ENCODE measurements at regions not wholly inside any gene's neighbourhood (a gene's known extent, or its start where the extent isn't known, plus 50 kb on each side); places are given as distances from the start of the nearest gene placed in this dataset.

DNA sequence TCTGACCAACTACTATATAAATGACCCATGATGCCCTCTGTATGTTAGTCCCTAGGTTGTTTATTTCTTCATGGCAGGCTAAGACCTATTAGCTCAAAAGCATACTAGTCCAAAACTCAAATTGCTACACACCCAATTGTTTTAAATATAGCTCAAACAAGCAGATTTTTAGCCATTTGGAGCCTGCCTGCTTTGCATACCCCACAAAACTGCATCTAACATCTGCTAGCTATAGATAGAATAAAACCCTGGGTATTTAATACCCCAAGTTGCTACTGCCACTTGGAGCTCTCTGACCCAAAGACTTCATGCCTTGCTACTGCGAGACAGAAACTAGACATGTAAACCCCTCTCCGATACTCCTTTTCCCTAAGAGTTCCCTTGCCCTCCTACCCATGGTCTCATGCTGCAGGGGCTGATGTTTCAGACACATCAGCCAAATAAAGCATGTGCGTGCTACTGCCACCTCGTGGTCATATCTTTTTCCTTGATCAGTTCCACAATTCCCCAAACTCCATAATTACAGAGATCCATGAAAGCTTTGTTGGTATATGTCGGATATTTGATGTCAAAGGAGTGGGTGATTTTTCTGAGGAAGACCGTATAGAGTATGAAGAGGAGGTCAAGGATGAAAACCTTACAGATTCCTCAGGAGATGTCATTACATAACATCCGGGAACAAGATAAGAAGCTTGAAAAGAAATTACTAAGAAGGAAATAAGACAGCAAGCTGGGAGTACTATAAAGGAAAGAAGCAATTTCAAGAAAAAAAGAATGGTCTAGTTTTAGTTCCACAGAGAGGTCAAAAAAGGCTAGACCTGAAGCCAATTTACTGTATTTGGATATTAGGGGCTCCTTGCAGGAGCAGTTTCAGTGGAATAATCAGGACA lies 386.6 kb downstream of the SH2D4B start:
- TF ChIP-seq GABPA (IDR thresholded peaks at IDR 0.05; ENCODE audit: low read depth), result no peak
- TF ChIP-seq, protein P1, sequence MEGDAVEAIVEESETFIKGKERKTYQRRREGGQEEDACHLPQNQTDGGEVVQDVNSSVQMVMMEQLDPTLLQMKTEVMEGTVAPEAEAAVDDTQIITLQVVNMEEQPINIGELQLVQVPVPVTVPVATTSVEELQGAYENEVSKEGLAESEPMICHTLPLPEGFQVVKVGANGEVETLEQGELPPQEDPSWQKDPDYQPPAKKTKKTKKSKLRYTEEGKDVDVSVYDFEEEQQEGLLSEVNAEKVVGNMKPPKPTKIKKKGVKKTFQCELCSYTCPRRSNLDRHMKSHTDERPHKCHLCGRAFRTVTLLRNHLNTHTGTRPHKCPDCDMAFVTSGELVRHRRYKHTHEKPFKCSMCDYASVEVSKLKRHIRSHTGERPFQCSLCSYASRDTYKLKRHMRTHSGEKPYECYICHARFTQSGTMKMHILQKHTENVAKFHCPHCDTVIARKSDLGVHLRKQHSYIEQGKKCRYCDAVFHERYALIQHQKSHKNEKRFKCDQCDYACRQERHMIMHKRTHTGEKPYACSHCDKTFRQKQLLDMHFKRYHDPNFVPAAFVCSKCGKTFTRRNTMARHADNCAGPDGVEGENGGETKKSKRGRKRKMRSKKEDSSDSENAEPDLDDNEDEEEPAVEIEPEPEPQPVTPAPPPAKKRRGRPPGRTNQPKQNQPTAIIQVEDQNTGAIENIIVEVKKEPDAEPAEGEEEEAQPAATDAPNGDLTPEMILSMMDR (IDR thresholded peaks at IDR 0.05; ENCODE audit: insufficient read depth, low read length), result peak; percentile 20
- Histone ChIP-seq H3K4me3 (replicated peaks; ENCODE audit: insufficient read depth, low read length) (no peak overlapping the region), H3K27ac (replicated peaks) (no peak overlapping the region), H3K27me3 (ENCODE audit: insufficient read depth, poor library complexity, severe bottlenecking) (peaks cover 2% of the 10 kb centered on the region)
- peak in 1 of 2 experiments; percentile 35 for DNase-seq (ENCODE audit: low read depth in 1 of 2, low spot score in 1 of 2)

DNA sequence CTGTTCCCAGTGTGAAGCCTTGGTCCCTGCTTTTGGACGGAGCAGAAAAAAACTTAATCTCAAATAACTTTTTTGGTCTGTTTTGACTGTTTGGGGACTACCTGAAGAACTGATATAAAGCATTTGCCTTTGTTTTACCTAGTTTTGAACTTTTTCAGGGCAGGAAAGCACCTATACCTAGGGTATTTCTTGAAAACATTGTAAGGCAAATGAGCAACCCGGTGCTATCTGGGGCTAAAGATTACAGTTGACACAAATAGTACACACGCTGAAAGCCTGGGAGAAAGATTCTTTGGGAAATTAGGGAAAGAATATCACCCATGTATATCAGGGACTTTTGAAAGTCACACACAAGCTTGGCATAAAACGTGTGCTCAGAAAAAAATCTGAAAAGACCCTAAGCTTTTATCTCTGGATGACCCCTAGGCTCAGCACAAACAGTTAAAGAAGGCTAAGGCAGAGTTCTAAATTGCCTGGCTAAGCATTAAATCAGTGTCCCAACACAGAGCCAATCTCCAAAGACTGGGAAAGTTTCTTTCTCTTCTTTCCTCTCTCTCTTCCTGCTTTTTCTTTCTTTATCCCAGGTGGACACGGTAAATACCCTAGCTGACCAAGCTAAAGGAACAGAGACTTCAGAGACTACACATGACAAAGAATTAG lies 389.8 kb downstream of the SH2D4B start:
- Histone ChIP-seq H3K27me3 (ENCODE audit: insufficient read depth, poor library complexity, severe bottlenecking) (no peaks in the 10 kb centered on the region), H3K4me3 (replicated peaks; ENCODE audit: insufficient read depth, low read length) (no peak overlapping the region), H3K27ac (replicated peaks) (no peak overlapping the region)
- DNase-seq (ENCODE audit: low read depth in 1 of 2, low spot score in 1 of 2), result no peak
- no peak for TF ChIP-seq SPI1 (IDR thresholded peaks at IDR 0.05; ENCODE audit: borderline replicate concordance, low read depth)
- TF ChIP-seq, protein P2, sequence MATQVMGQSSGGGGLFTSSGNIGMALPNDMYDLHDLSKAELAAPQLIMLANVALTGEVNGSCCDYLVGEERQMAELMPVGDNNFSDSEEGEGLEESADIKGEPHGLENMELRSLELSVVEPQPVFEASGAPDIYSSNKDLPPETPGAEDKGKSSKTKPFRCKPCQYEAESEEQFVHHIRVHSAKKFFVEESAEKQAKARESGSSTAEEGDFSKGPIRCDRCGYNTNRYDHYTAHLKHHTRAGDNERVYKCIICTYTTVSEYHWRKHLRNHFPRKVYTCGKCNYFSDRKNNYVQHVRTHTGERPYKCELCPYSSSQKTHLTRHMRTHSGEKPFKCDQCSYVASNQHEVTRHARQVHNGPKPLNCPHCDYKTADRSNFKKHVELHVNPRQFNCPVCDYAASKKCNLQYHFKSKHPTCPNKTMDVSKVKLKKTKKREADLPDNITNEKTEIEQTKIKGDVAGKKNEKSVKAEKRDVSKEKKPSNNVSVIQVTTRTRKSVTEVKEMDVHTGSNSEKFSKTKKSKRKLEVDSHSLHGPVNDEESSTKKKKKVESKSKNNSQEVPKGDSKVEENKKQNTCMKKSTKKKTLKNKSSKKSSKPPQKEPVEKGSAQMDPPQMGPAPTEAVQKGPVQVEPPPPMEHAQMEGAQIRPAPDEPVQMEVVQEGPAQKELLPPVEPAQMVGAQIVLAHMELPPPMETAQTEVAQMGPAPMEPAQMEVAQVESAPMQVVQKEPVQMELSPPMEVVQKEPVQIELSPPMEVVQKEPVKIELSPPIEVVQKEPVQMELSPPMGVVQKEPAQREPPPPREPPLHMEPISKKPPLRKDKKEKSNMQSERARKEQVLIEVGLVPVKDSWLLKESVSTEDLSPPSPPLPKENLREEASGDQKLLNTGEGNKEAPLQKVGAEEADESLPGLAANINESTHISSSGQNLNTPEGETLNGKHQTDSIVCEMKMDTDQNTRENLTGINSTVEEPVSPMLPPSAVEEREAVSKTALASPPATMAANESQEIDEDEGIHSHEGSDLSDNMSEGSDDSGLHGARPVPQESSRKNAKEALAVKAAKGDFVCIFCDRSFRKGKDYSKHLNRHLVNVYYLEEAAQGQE (IDR thresholded peaks at IDR 0.05; ENCODE audit: insufficient replicate concordance, low read depth), result no peak
- TF ChIP-seq POLR2AphosphoS5 (IDR thresholded peaks at IDR 0.05; ENCODE audit: low read depth), result no peak
- no peak for TF ChIP-seq GABPA (IDR thresholded peaks at IDR 0.05; ENCODE audit: low read depth)
- TF ChIP-seq, protein P1 (IDR thresholded peaks at IDR 0.05; ENCODE audit: insufficient read depth, low read length), result no peak

DNA sequence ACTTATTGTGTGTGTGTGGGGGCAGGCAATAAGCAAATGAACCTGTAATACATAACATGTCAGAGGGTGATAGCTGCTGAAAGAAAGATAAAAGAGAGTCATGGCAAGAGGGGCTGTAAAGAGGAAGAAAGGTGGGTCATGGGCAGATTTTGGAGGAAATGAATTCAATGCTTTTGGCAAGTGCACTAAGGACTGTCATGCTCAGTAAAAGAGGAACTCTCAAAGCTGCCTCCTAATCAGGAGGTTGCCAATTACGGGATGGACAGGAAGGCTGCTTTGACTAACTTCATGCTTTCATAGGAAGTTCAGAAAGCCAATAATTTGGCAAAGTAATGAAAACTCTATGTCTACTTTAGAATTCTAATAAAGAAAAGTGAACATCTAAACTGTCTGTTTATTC lies 401.2 kb downstream of the SH2D4B start:
- Histone ChIP-seq H3K4me3 (replicated peaks; ENCODE audit: insufficient read depth, low read length) (no peak overlapping the region), H3K27me3 (ENCODE audit: insufficient read depth, poor library complexity, severe bottlenecking) (no peaks in the 10 kb centered on the region), H3K27ac (replicated peaks) (no peak overlapping the region)
- no peak for TF ChIP-seq GABPA (IDR thresholded peaks at IDR 0.05; ENCODE audit: low read depth)
- TF ChIP-seq, protein P1 (IDR thresholded peaks at IDR 0.05; ENCODE audit: insufficient read depth, low read length), result no peak
- TF ChIP-seq, protein P2 (IDR thresholded peaks at IDR 0.05; ENCODE audit: insufficient replicate concordance, low read depth), result no peak
- no peak for TF ChIP-seq POLR2AphosphoS5 (IDR thresholded peaks at IDR 0.05; ENCODE audit: low read depth)
- peak; percentile 89 for TF ChIP-seq SPI1 (IDR thresholded peaks at IDR 0.05; ENCODE audit: borderline replicate concordance, low read depth)
- no peak for DNase-seq (ENCODE audit: low read depth in 1 of 2, low spot score in 1 of 2)

Measured in HL-60 (cell line).